Tibial nerve (tissue), 4 donors: ENCODE measurements at regions not wholly inside any gene's neighbourhood (a gene's known extent, or its start where the extent isn't known, plus 50 kb on each side); places are given as distances from the start of the nearest gene placed in this dataset.

Experiments
- DNase-seq, 2 donors: peaks; one replicate each; pipeline ENCODE4 v3.0.0-alpha.2; 2019; ENCODE audit warnings: low spot score in 2 of 2
- H3K27ac ChIP-seq, 4 donors: fragments of 200-600 bp; sonication (generic) in 3 of 4; one replicate each; pipeline ENCODE4 v1.5.1; 2017 to 2019; ENCODE audit warnings: mild to moderate bottlenecking in 1 of 4
- H3K27me3 ChIP-seq, 2 donors: fragments of 200-600 bp; sonication (generic) in 1 of 2; one replicate each; pipeline versions ENCODE4 v1.5.1 to v1.6.0; 2017 to 2019
- H3K36me3 ChIP-seq, 3 donors: fragments of 200-600 bp; sonication (generic); one replicate each; pipeline ENCODE4 v1.5.1; 2018 to 2019
- H3K4me1 ChIP-seq, 4 donors: fragments of 200-600 bp; sonication (generic) in 3 of 4; one replicate each; pipeline ENCODE4 v1.5.1; 2017 to 2019
- H3K4me3 ChIP-seq, 4 donors: fragments of 200-600 bp; sonication (generic) in 3 of 4; one replicate each; pipeline ENCODE4 v1.5.1; 2017 to 2019; ENCODE audit warnings: mild to moderate bottlenecking in 1 of 4, moderate library complexity in 1 of 4
- H3K9me3 ChIP-seq, 4 donors: fragments of 200-600 bp; sonication (generic) in 3 of 4; one replicate each; pipeline ENCODE4 v1.5.1; 2017 to 2019
- EP300 ChIP-seq, 2 donors: sonication (generic); formaldehyde crosslinking; IDR thresholded peaks; one replicate each; pipeline ENCODE4 v1.6.1; 2017; ENCODE audit warnings: antibody characterized with exemption in 2 of 2, mild to moderate bottlenecking in 1 of 2
- POLR2A ChIP-seq, 2 donors: fragments of 450-650 bp; IDR thresholded peaks; one replicate each; pipeline ENCODE4 v1.6.1; 2017; ENCODE audit warnings: antibody characterized with exemption in 2 of 2, mild to moderate bottlenecking in 2 of 2, moderate library complexity in 2 of 2
- WGBS, 2 donors: methylation state at CpG; one replicate each; pipeline ENCODE4 v1.1.5; 2018; 5-methylcytosine and 5-hydroxymethylcytosine counted together
- TF ChIP-seq, protein P1 (sequence below), 5 experiments: fragments of 200-600 bp in 3 of 5; fragments of 450-650 bp in 2 of 5; sonication (generic) in 3 of 5; IDR thresholded peaks; one replicate each; pipeline ENCODE4 v1.5.1; 2016 to 2019; ENCODE audit warnings: antibody characterized with exemption in 5 of 5, mild to moderate bottlenecking in 3 of 5, moderate library complexity in 2 of 5

DNA sequence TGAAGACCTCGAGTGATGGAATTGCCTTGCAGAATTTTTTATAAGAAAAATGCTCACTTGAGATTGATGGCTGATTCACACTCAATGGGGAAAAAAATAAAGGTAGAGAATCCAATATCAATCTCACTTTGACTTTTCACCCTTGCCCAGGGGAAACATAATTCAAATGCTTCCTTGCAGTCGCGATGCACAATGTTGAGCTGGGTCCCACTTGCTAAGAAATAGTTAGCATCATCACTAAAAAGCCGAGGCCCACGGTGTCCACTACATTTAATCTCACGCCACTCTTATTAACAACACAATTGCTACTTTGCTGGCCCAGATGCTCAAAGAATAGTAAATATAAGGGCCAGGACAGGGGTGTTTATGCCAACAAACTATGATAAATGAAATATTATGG is 223.4 kb downstream of the SPTSSA start:
- no peak for TF ChIP-seq EP300 (IDR thresholded peaks at IDR 0.05)
- TF ChIP-seq, protein P1, sequence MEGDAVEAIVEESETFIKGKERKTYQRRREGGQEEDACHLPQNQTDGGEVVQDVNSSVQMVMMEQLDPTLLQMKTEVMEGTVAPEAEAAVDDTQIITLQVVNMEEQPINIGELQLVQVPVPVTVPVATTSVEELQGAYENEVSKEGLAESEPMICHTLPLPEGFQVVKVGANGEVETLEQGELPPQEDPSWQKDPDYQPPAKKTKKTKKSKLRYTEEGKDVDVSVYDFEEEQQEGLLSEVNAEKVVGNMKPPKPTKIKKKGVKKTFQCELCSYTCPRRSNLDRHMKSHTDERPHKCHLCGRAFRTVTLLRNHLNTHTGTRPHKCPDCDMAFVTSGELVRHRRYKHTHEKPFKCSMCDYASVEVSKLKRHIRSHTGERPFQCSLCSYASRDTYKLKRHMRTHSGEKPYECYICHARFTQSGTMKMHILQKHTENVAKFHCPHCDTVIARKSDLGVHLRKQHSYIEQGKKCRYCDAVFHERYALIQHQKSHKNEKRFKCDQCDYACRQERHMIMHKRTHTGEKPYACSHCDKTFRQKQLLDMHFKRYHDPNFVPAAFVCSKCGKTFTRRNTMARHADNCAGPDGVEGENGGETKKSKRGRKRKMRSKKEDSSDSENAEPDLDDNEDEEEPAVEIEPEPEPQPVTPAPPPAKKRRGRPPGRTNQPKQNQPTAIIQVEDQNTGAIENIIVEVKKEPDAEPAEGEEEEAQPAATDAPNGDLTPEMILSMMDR (IDR thresholded peaks at IDR 0.05) = no peak
- no peak for TF ChIP-seq POLR2A (IDR thresholded peaks at IDR 0.05)
- H3K27me3 ChIP-seq = no peaks in the 10 kb centered on the region
- WGBS, 2 donors = 92 to 95% methylated on average over 6 of the region's 6 CpGs
- H3K27ac ChIP-seq = no peak overlapping the region
- H3K9me3 ChIP-seq = no peaks in the 10 kb centered on the region
- no peaks in the 10 kb centered on the region for H3K4me1 ChIP-seq
- H3K36me3 ChIP-seq = no peaks in the 10 kb centered on the region
- no peak overlapping the region for H3K4me3 ChIP-seq
- no peak for DNase-seq

DNA sequence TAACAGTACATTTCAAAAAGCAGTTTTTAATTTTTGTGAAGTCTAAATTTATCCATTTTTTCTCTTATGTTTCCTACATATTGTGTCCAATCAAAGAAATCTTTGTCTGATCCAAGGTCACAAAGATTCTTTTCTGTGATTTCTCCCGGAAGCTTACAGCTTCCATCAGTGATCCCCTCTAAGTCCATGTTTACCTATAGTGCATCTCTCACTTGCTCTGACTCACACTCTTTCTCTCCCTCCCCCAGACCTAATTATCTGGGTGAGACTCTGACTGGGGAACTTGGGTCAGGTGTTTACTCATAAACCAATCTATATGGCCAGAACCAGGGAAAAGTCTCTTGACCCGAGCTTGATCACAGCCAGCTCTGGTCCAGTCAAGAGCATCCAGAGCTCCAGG is 224.4 kb downstream of the SPTSSA start:
- DNase-seq = no peak
- Histone ChIP-seq H3K27me3 (no peaks in the 10 kb centered on the region), H3K4me1 (peaks cover 0 to 3% (median 0%) of the 10 kb centered on the region in 4 donors), H3K36me3 (no peaks in the 10 kb centered on the region), H3K9me3 (no peaks in the 10 kb centered on the region), H3K27ac (no peak overlapping the region), H3K4me3 (no peak overlapping the region)
- 72 to 73% methylated on average over 2 of the region's 2 CpGs for WGBS, 2 donors
- no peak for TF ChIP-seq POLR2A (IDR thresholded peaks at IDR 0.05)
- TF ChIP-seq, protein P1 (IDR thresholded peaks at IDR 0.05) = no peak
- TF ChIP-seq EP300 (IDR thresholded peaks at IDR 0.05) = no peak

DNA sequence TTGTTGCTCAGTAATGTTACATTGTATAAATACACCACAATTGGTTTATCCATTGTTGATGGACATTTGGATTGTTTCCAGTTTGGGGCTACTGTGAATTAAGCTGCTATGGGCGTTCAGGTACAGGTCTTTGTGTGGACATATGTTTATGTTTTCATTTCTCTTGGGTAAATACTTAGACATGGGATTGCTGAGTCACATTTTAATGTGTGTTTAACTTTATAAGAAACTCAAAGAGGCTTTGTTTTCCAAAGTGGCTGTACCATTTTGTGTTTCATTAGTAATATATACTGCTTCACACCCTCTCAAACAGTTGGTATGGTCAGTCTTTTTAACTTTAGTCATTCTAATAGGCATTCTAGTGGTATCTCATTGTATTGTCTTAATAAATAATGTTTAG is 225.0 kb downstream of the SPTSSA start:
- no peaks in the 10 kb centered on the region for H3K36me3 ChIP-seq
- 53 to 60% methylated on average over 1 of the region's 1 CpG for WGBS, 2 donors
- no peaks in the 10 kb centered on the region for H3K9me3 ChIP-seq
- TF ChIP-seq POLR2A (IDR thresholded peaks at IDR 0.05) = no peak
- no peak for TF ChIP-seq EP300 (IDR thresholded peaks at IDR 0.05)
- TF ChIP-seq, protein P1 (IDR thresholded peaks at IDR 0.05) = no peak
- H3K4me1 ChIP-seq = peaks cover 0 to 3% (median 0%) of the 10 kb centered on the region in 4 donors
- DNase-seq = no peak
- H3K27ac ChIP-seq = no peak overlapping the region
- H3K27me3 ChIP-seq = no peaks in the 10 kb centered on the region
- H3K4me3 ChIP-seq = no peak overlapping the region

DNA sequence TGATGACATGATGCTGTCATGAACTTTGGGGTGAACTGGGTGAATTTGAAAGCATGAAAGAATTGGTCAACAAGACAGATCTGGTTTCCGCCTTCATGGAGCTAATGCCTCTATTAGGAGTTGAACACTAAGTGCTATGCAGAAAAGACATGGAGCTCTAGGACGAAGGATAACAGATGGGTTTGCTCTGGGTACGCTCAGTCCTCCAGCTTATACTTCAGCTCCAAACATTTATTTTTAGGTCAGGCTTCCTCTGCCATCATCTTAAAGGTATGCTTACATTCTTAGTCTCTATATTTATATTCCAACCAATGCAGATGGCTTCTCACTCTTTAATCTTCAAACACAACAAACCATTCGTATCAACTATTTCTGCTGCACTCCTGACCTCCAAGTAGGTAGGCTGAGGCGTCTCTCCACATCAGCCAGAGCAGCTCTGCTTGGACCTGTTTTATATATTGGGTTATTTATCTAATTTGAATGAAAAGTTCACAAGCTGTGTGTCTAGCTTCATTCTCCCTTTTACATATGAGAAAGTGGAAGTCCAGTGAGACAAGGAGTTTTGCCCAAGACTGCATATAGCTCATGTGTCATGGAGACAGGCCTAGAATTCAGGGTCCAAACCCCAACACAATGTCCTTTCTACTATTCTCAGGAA is 226.3 kb downstream of the SPTSSA start:
- Histone ChIP-seq H3K4me3 (no peak overlapping the region), H3K27ac (no peak overlapping the region), H3K36me3 (no peaks in the 10 kb centered on the region), H3K27me3 (no peaks in the 10 kb centered on the region), H3K4me1 (peaks cover 0 to 3% (median 0%) of the 10 kb centered on the region in 4 donors), H3K9me3 (no peaks in the 10 kb centered on the region)
- no peak for DNase-seq
- no peak for TF ChIP-seq EP300 (IDR thresholded peaks at IDR 0.05)
- TF ChIP-seq POLR2A (IDR thresholded peaks at IDR 0.05) = no peak
- TF ChIP-seq, protein P1 (IDR thresholded peaks at IDR 0.05) = no peak
- WGBS, 2 donors = 72 to 73% methylated on average over 5 of the region's 5 CpGs

DNA sequence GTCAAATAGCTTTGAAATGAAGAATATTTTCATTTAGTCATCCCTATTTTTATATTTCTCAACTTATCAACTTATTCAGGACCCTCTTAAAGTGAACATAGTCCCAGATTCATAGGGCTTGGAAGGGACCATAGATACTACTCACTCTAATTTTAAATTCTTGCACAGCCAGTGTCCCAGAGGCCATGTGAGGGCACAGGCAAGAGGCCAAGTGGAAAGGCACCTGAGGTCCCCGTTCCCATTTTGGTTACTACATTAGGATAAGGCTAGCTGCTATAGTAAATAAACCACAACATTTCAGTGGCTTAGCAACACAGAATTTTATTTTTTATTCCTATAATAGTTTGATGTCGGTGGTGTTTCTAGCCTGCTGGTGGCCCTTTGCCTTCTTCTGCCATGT is 227.8 kb downstream of the SPTSSA start:
- WGBS, 2 donors = 82 to 92% methylated on average over 2 of the region's 2 CpGs
- H3K27me3 ChIP-seq = no peaks in the 10 kb centered on the region
- H3K4me3 ChIP-seq = no peak overlapping the region
- H3K36me3 ChIP-seq = no peaks in the 10 kb centered on the region
- no peak overlapping the region for H3K27ac ChIP-seq
- H3K9me3 ChIP-seq = no peaks in the 10 kb centered on the region
- peaks cover 0 to 3% (median 0%) of the 10 kb centered on the region in 4 donors for H3K4me1 ChIP-seq
- no peak for DNase-seq
- no peak for TF ChIP-seq EP300 (IDR thresholded peaks at IDR 0.05)
